Upper lobe of right lung (tissue), 1 donor: ENCODE measurements at regions not wholly inside any gene's neighbourhood (a gene's known extent, or its start where the extent isn't known, plus 50 kb on each side); places are given as distances from the start of the nearest gene placed in this dataset.

ENCODE experiments used
- ATAC-seq: fragments of 200-7000 bp; cut with Tn5 transposase; one replicate; pipeline ENCODE4 v1.9.1; 2020; ENCODE audit warnings: mild to moderate bottlenecking, moderate library complexity
- DNase-seq: peaks from one replicate; pipeline ENCODE4 v3.0.0-alpha.2; 2020
- H3K27ac ChIP-seq: fragments of 200-600 bp; one replicate; pipeline ENCODE4 v1.8.0; 2022
- H3K27me3 ChIP-seq: fragments of 200-600 bp; one replicate; pipeline ENCODE4 v1.8.0; 2022; ENCODE audit warnings: mild to moderate bottlenecking
- H3K36me3 ChIP-seq: fragments of 200-600 bp; one replicate; pipeline ENCODE4 v1.8.0; 2022
- H3K4me1 ChIP-seq: fragments of 200-600 bp; one replicate; pipeline ENCODE4 v1.8.0; 2022
- H3K4me3 ChIP-seq: fragments of 200-600 bp; one replicate; pipeline ENCODE4 v1.8.0; 2022; ENCODE audit warnings: mild to moderate bottlenecking
- H3K9me3 ChIP-seq: fragments of 200-600 bp; one replicate; pipeline ENCODE4 v1.8.0; 2022
- intact Hi-C: fragments of 100-400 bp; cut with DNase I; formaldehyde crosslinking; loops from one replicate; pipeline ENCODE4 v1.11.0; 2022
- TF ChIP-seq, protein P1 (sequence below): fragments of 200-600 bp; IDR thresholded peaks from one replicate; pipeline ENCODE4 v1.8.0; 2022; ENCODE audit warnings: antibody characterized with exemption
- donor health status: DM: no; HTN: yes; CAD: no; lungs with severe emphysema.

DNA sequence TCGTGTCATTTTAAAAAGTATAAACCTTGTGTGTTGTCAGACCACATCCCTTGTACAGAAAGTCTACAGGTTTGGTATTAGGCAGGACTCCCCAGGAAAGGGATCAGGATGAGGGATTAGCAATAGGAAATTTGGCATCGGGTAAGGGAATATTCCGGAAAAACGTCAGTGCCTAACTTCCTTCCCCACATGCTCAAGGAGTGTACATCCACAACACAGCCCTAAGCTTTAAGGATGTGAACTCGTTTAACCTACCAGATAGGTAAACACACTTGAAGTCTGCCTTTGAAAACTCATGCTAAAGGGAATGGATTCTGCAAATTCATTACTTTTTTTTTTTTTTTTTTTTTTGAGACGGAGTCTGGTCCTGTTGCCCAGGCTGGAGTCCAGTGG lies 194.9 kb downstream of the SKIDA1 start:
- Histone ChIP-seq H3K27ac (peak overlapping the region; percentile 71), H3K9me3 (no peaks in the 10 kb centered on the region), H3K36me3 (no peaks in the 10 kb centered on the region), H3K27me3 (no peaks in the 10 kb centered on the region), H3K4me3 (no peak overlapping the region), H3K4me1 (peaks cover 15% of the 10 kb centered on the region)
- intact Hi-C loops, result no loop called here
- TF ChIP-seq, protein P1, sequence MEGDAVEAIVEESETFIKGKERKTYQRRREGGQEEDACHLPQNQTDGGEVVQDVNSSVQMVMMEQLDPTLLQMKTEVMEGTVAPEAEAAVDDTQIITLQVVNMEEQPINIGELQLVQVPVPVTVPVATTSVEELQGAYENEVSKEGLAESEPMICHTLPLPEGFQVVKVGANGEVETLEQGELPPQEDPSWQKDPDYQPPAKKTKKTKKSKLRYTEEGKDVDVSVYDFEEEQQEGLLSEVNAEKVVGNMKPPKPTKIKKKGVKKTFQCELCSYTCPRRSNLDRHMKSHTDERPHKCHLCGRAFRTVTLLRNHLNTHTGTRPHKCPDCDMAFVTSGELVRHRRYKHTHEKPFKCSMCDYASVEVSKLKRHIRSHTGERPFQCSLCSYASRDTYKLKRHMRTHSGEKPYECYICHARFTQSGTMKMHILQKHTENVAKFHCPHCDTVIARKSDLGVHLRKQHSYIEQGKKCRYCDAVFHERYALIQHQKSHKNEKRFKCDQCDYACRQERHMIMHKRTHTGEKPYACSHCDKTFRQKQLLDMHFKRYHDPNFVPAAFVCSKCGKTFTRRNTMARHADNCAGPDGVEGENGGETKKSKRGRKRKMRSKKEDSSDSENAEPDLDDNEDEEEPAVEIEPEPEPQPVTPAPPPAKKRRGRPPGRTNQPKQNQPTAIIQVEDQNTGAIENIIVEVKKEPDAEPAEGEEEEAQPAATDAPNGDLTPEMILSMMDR, result no peak
- ATAC-seq, result peak; percentile 73
- DNase-seq, result no peak

DNA sequence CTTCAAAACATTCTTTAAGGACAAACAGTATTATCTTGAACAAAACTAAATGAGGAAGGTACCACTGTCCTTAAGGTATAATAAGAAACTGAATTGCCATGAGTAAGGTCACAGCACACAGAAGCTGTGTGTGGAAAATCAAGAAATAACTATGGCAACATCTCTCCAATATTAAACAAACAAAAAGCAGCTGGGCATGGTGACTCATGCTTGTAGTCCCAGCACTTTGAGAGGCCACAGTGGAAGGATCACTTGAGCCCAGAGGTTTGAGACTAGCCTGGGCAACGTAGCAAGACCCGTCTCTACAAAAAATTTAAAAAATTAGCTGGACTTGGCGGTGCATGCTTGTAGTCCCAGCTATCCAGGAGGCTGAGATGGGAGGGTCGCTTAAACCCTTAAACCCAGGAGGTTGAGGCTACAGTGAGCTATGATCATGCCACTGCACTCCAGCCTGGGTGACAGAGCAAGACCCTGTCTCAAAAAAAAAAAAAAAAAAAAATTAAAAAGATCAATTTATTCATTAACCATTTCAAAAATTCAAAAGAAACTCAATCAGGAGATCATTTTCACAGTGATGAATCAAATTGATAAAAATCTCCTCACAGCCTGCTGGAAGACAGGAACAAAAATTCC lies 195.4 kb downstream of the SKIDA1 start:
- Histone ChIP-seq H3K4me1 (peaks cover 15% of the 10 kb centered on the region), H3K27ac (peak overlapping the region; percentile 71), H3K9me3 (no peaks in the 10 kb centered on the region), H3K4me3 (no peak overlapping the region), H3K27me3 (no peaks in the 10 kb centered on the region), H3K36me3 (no peaks in the 10 kb centered on the region)
- peak; percentile 81 for ATAC-seq
- intact Hi-C loops, result no loop called here
- TF ChIP-seq, protein P1, result no peak
- no peak for DNase-seq

DNA sequence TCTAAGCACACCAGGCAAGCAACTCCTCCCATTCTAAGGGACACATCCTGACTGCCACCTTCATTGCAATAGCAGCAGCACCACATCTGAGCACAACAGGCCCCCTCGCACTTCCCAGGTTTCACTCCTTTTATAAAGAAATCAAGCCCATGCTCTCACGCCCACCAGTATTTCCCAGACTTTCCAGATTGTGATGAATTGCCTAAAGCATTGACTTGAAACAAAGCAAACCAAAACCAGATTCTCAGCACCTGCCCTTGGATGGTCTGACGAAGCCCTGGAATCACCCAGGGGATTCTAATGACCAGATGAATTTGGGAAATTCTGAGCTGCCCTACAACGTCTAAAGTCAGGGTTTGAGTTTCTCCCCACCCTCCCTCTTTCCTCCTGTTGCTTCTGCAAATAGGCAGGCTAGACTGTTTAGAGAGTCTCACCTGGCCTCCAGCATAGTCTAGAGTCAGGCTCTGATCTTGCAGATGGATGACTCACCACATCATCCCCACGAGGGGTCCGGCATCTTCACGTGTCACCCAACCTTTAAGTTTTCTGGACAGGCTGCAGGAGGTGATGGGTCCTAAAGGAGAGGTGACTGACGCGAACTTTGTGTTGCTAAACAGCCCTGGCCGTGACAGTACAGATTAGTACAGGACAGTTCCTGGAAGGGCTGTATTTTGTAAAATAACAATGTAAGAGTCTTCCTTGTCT lies 198.0 kb downstream of the SKIDA1 start:
- ATAC-seq (peak; percentile 14), DNase-seq (no peak)
- H3K4me3 ChIP-seq, result no peak overlapping the region
- no peak overlapping the region for H3K27ac ChIP-seq
- H3K4me1 ChIP-seq, result peaks cover 11% of the 10 kb centered on the region
- TF ChIP-seq, protein P1, result no peak
- no peaks in the 10 kb centered on the region for H3K36me3 ChIP-seq
- intact Hi-C loops, result no loop called here
- no peaks in the 10 kb centered on the region for H3K27me3 ChIP-seq
- no peaks in the 10 kb centered on the region for H3K9me3 ChIP-seq

DNA sequence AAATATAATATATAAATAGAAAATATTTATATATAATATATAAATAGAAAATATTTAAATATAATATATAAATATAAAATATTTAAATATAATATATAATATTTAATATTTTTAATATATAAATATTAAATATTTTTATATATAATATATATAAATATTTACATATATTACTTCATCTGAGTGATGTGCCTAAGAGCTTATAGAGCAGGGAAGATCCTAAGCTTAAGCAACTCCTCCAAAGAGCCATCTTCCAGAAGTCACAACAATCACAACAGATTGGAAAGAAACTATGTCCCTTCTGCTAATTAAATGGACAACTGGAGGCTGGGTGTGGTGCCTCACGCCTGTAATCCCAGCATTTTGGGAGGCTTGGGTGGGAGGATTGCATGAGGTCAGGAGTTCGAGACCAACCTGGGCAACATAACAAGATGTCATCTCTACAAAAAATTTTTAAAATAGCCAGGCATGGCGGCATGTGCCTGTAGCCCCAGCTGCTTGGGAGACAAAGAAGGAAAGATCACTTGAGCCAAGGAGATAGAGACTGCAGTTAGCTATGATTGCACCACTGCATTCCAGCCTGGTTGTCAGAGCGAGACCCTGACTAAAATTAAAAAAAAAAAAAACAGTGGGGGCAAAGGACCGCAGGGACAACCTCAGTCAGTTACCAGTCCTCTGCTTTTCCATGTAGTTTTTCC lies 198.7 kb downstream of the SKIDA1 start:
- ATAC-seq (no peak), DNase-seq (no peak)
- no peaks in the 10 kb centered on the region for H3K27me3 ChIP-seq
- no peaks in the 10 kb centered on the region for H3K36me3 ChIP-seq
- intact Hi-C loops, result no loop called here
- no peak overlapping the region for H3K4me3 ChIP-seq
- H3K9me3 ChIP-seq, result no peaks in the 10 kb centered on the region
- TF ChIP-seq, protein P1, result no peak
- peaks cover 11% of the 10 kb centered on the region for H3K4me1 ChIP-seq
- no peak overlapping the region for H3K27ac ChIP-seq

DNA sequence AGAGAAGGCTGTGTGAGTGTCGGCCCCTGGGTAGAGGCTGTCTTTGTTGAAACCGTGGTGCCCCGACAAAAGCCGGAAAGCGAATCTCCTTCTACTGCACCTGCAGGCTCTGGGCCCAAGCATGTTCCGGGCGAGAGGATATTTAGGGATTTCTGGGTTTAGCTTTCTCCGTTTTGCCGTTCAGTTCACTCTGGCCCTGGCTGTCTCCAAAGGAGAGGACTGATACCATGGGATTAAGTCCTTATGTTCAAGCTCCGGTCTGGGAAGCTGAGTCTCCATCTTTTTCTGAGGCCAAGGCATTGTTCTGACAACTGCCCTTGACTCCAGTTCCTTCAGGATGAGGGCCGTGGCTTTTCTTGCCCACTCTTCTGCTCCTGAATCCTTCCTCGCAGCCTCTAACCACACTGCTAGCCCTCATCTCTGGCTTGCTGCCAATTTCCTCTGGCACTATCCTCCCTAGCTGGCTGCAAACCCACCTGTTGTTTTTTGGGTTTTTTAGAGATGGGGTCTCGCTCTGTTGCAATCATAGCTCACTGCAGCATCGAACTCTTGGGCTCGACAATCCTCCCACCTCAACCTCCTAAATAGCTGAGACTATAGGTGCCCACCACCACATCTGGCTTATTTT lies 206.8 kb downstream of the SKIDA1 start:
- H3K4me1 ChIP-seq, result peaks cover 30% of the 10 kb centered on the region
- TF ChIP-seq, protein P1, result no peak
- DNase-seq, result peak; percentile 39
- H3K27ac ChIP-seq, result no peak overlapping the region
- H3K27me3 ChIP-seq, result no peaks in the 10 kb centered on the region
- no peak overlapping the region for H3K4me3 ChIP-seq
- no peaks in the 10 kb centered on the region for H3K9me3 ChIP-seq
- no peak for ATAC-seq
- no peaks in the 10 kb centered on the region for H3K36me3 ChIP-seq
- intact Hi-C loops, result no loop called here
